ENCODE measurements at regions not wholly inside any gene's neighbourhood (a gene's known extent, or its start where the extent isn't known, plus 50 kb on each side); places are given as distances from the start of the nearest gene placed in this dataset.
"Not testable (repeated sequence)": the region's sequence is repeated elsewhere in the genome, so short reads cannot be mapped to it uniquely, and the experiment has no call there.

GRCh38 chr1:173297798-173298391, 90.8 kb upstream of the TNFSF4 start:
- H3K4me3 ChIP-seq (ENCODE audit: low read depth, low read length), result no peak overlapping the region
- no peak for DNase-seq (ENCODE audit: low read depth)

- DNase-seq (ENCODE audit: low read depth), result no peak
- no peak overlapping the region for H3K4me3 ChIP-seq (ENCODE audit: low read depth, low read length)
These were observed 93.2 kb upstream of the TNFSF4 start for GRCh38 chr1:173300061-173301044.

- no peak for DNase-seq (ENCODE audit: low read depth)
- H3K4me3 ChIP-seq (ENCODE audit: low read depth, low read length), result no peak overlapping the region
These were observed 94.4 kb upstream of the TNFSF4 start for GRCh38 chr1:173301507-173301906.

GRCh38 chr1:173302366-173302765, 95.2 kb upstream of the TNFSF4 start:
- H3K4me3 ChIP-seq (ENCODE audit: low read depth, low read length), result no peak overlapping the region
- DNase-seq (ENCODE audit: low read depth), result no peak

GRCh38 chr1:173302890-173303829, 96.0 kb upstream of the TNFSF4 start:
- no peak for DNase-seq (ENCODE audit: low read depth)
- H3K4me3 ChIP-seq (ENCODE audit: low read depth, low read length), result no peak overlapping the region

- DNase-seq (ENCODE audit: low read depth), result no peak
- no peak overlapping the region for H3K4me3 ChIP-seq (ENCODE audit: low read depth, low read length)
These were observed 96.9 kb upstream of the TNFSF4 start for GRCh38 chr1:173303984-173304383.

GRCh38 chr1:173304529-173305227, 97.5 kb upstream of the TNFSF4 start:
- H3K4me3 ChIP-seq (ENCODE audit: low read depth, low read length), result no peak overlapping the region
- no peak for DNase-seq (ENCODE audit: low read depth)

GRCh38 chr1:173307845-173308244, 100.7 kb upstream of the TNFSF4 start:
- H3K4me3 ChIP-seq (ENCODE audit: low read depth, low read length), result no peak overlapping the region
- no peak for DNase-seq (ENCODE audit: low read depth)

GRCh38 chr1:173314656-173315055, 107.5 kb upstream of the TNFSF4 start:
- no peak for DNase-seq (ENCODE audit: low read depth)

GRCh38 chr1:173315296-173315695, 108.2 kb upstream of the TNFSF4 start:
- no peak for DNase-seq (ENCODE audit: low read depth)
- H3K4me3 ChIP-seq (ENCODE audit: low read depth, low read length), result no peak overlapping the region

More at GRCh38 chr1:173314656-173315055, 107.5 kb upstream of the TNFSF4 start:
- H3K4me3 ChIP-seq (ENCODE audit: low read depth, low read length), result no peak overlapping the region

- no peak for DNase-seq (ENCODE audit: low read depth)
- no peak overlapping the region for H3K4me3 ChIP-seq (ENCODE audit: low read depth, low read length)
These were observed 111.7 kb upstream of the TNFSF4 start for GRCh38 chr1:173318788-173319187.

GRCh38 chr1:173324352-173324751, 117.2 kb upstream of the TNFSF4 start:
- not testable (repeated sequence) for DNase-seq (ENCODE audit: low read depth); H3K4me3 ChIP-seq (ENCODE audit: low read depth, low read length)

GRCh38 chr1:173327987-173328386, 120.9 kb upstream of the TNFSF4 start:
- not testable (repeated sequence) for H3K4me3 ChIP-seq (ENCODE audit: low read depth, low read length); DNase-seq (ENCODE audit: low read depth)

- no peak overlapping the region for H3K4me3 ChIP-seq (ENCODE audit: low read depth, low read length)
- no peak for DNase-seq (ENCODE audit: low read depth)
These were observed 121.8 kb upstream of the TNFSF4 start for GRCh38 chr1:173328961-173329360.

- peak; percentile 36 for DNase-seq (ENCODE audit: low read depth)
These were observed 122.6 kb upstream of the TNFSF4 start for GRCh38 chr1:173329726-173330125.

GRCh38 chr1:173330149-173330951, 123.2 kb upstream of the TNFSF4 start:
- no peak overlapping the region for H3K4me3 ChIP-seq (ENCODE audit: low read depth, low read length)

More at GRCh38 chr1:173329726-173330125, 122.6 kb upstream of the TNFSF4 start:
- H3K4me3 ChIP-seq (ENCODE audit: low read depth, low read length), result no peak overlapping the region

GRCh38 chr1:173330952-173331548, 123.9 kb upstream of the TNFSF4 start:
- not testable (repeated sequence) for DNase-seq (ENCODE audit: low read depth); H3K4me3 ChIP-seq (ENCODE audit: low read depth, low read length)

More at GRCh38 chr1:173330149-173330951, 123.2 kb upstream of the TNFSF4 start:
- peak; percentile 26 for DNase-seq (ENCODE audit: low read depth)

GRCh38 chr1:173332026-173332425, 124.9 kb upstream of the TNFSF4 start:
- H3K4me3 ChIP-seq (ENCODE audit: low read depth, low read length), result no peak overlapping the region
- peak; percentile 41 for DNase-seq (ENCODE audit: low read depth)
